ENCODE measurements at regions not wholly inside any gene's neighbourhood (a gene's known extent, or its start where the extent isn't known, plus 50 kb on each side); places are given as distances from the start of the nearest gene placed in this dataset.

- TF ChIP-seq CTCF (IDR thresholded peaks at IDR 0.05) (no peak), POLR2A (IDR thresholded peaks at IDR 0.05) (no peak)
Observed at GRCh38 chr4:165758086-165758485, 115.0 kb upstream of the TLL1 start.

Measured in Peyer's patch (tissue), 4 donors.